ENCODE measurements at regions not wholly inside any gene's neighbourhood (a gene's known extent, or its start where the extent isn't known, plus 50 kb on each side); places are given as distances from the start of the nearest gene placed in this dataset.

GRCh38 chr9:103730866-103731265 is 363.2 kb upstream of the SMC2 start:
- TF ChIP-seq CTCF (IDR thresholded peaks at IDR 0.05) (no peak), POLR2A (IDR thresholded peaks at IDR 0.05) (no peak)

Data from lower leg skin (tissue), 3 donors.